Testis (tissue), 2 donors: ENCODE measurements at regions not wholly inside any gene's neighbourhood (a gene's known extent, or its start where the extent isn't known, plus 50 kb on each side); places are given as distances from the start of the nearest gene placed in this dataset.
"Not testable (repeated sequence)": the region's sequence is repeated elsewhere in the genome, so short reads cannot be mapped to it uniquely, and the experiment has no call there.

Experiments used
- DNase-seq: peaks from one replicate; pipeline ENCODE4 v3.0.0-alpha.2; 2019
- H3K27ac ChIP-seq, 2 donors: fragments of 200-600 bp; sonication (generic); one replicate each; pipeline ENCODE4 v1.5.1; 2019
- H3K27me3 ChIP-seq: fragments of 200-600 bp; sonication (generic); one replicate; pipeline ENCODE4 v1.5.1; 2019
- H3K36me3 ChIP-seq: fragments of 200-600 bp; sonication (generic); one replicate; pipeline ENCODE4 v1.5.1; 2017; ENCODE audit warnings: low read depth; ENCODE audit errors: missing control alignments
- H3K4me1 ChIP-seq: fragments of 200-600 bp; sonication (generic); one replicate; pipeline ENCODE4 v1.5.1; 2019
- H3K4me3 ChIP-seq, 2 donors: fragments of 200-600 bp; sonication (generic); one replicate each; pipeline ENCODE4 v1.5.1; 2017 to 2019
- H3K9me3 ChIP-seq: fragments of 200-600 bp; sonication (generic); one replicate; pipeline ENCODE4 v1.5.1; 2017
- WGBS, 2 donors: methylation state at CpG; one replicate each; pipeline ENCODE4 v1.1.5; 2018; 5-methylcytosine and 5-hydroxymethylcytosine counted together
- intact Hi-C: fragments of 100-400 bp; cut with DNase I; formaldehyde crosslinking; loops from one replicate; pipeline ENCODE4 v1.15.1; 2023; ENCODE audit warnings: low total_unique reads

- intact Hi-C loops, H3K36me3 ChIP-seq, H3K27ac ChIP-seq, H3K9me3 ChIP-seq, H3K4me1 ChIP-seq, H3K27me3 ChIP-seq, DNase-seq, H3K4me3 ChIP-seq: not testable (repeated sequence)
- no CpG with 5 or more reads among the region's 3 CpGs for WGBS, 2 donors
Observed at GRCh38 chr7:75243638-75244037, 151.2 kb downstream of the GTF2IRD2B start.

- H3K27me3 ChIP-seq, H3K27ac ChIP-seq, DNase-seq, H3K4me1 ChIP-seq, intact Hi-C loops, H3K36me3 ChIP-seq, H3K4me3 ChIP-seq, H3K9me3 ChIP-seq: not testable (repeated sequence)
- no CpG with 5 or more reads among the region's 8 CpGs for WGBS, 2 donors
Observed at GRCh38 chr7:75248216-75248615, 147.2 kb upstream of the TRIM73 start.

GRCh38 chr7:75254238-75254637, 141.2 kb upstream of the TRIM73 start:
- DNase-seq, H3K4me1 ChIP-seq, H3K27me3 ChIP-seq, H3K36me3 ChIP-seq, intact Hi-C loops, H3K27ac ChIP-seq, H3K4me3 ChIP-seq, H3K9me3 ChIP-seq: not testable (repeated sequence)
- WGBS, 2 donors, result no CpG with 5 or more reads among the region's 3 CpGs

- H3K4me3 ChIP-seq, H3K4me1 ChIP-seq, H3K9me3 ChIP-seq, intact Hi-C loops, H3K36me3 ChIP-seq, H3K27me3 ChIP-seq, DNase-seq, H3K27ac ChIP-seq: not testable (repeated sequence)
- WGBS, 2 donors, result no CpG with 5 or more reads among the region's 2 CpGs
Observed at GRCh38 chr7:75257442-75257841, 138.0 kb upstream of the TRIM73 start.

- H3K27ac ChIP-seq, H3K9me3 ChIP-seq, intact Hi-C loops, H3K4me1 ChIP-seq, H3K36me3 ChIP-seq, H3K27me3 ChIP-seq, DNase-seq, H3K4me3 ChIP-seq: not testable (repeated sequence)
- WGBS, 2 donors, result 60% methylated on average over 2 of the region's 6 CpGs; no CpG with 5 or more reads in 1 of the 2 donors
Observed at GRCh38 chr7:75259454-75260003, 135.9 kb upstream of the TRIM73 start.

GRCh38 chr7:75261660-75262059, 133.8 kb upstream of the TRIM73 start:
- H3K36me3 ChIP-seq, H3K4me1 ChIP-seq, H3K27ac ChIP-seq, H3K9me3 ChIP-seq, H3K4me3 ChIP-seq, DNase-seq, H3K27me3 ChIP-seq, intact Hi-C loops: not testable (repeated sequence)
- WGBS, 2 donors, result no CpG with 5 or more reads among the region's 2 CpGs

- intact Hi-C loops, H3K27ac ChIP-seq, H3K36me3 ChIP-seq, H3K27me3 ChIP-seq, DNase-seq, H3K9me3 ChIP-seq, H3K4me1 ChIP-seq, H3K4me3 ChIP-seq: not testable (repeated sequence)
- no CpG with 5 or more reads among the region's 1 CpG for WGBS, 2 donors
Observed at GRCh38 chr7:75268158-75268557, 127.3 kb upstream of the TRIM73 start.

- H3K36me3 ChIP-seq, H3K9me3 ChIP-seq, H3K27me3 ChIP-seq, intact Hi-C loops, H3K4me3 ChIP-seq, H3K4me1 ChIP-seq, DNase-seq, H3K27ac ChIP-seq: not testable (repeated sequence)
- WGBS, 2 donors, result no CpG with 5 or more reads among the region's 2 CpGs
Observed at GRCh38 chr7:75269159-75269558, 126.3 kb upstream of the TRIM73 start.

- H3K9me3 ChIP-seq, H3K4me3 ChIP-seq, H3K27ac ChIP-seq, H3K4me1 ChIP-seq, intact Hi-C loops, H3K36me3 ChIP-seq, H3K27me3 ChIP-seq, DNase-seq: not testable (repeated sequence)
- no CpG with 5 or more reads among the region's 1 CpG for WGBS, 2 donors
Observed at GRCh38 chr7:75274114-75274513, 121.3 kb upstream of the TRIM73 start.
